GM15510 (cell line): ENCODE measurements at regions not wholly inside any gene's neighbourhood (a gene's known extent, or its start where the extent isn't known, plus 50 kb on each side); places are given as distances from the start of the nearest gene placed in this dataset.

ENCODE experiments used
- POLR2A ChIP-seq: IDR thresholded peaks from 3 replicates; pipeline ENCODE4 v1.6.1; 2011; ENCODE audit warnings: borderline replicate concordance; ENCODE audit not compliant: insufficient read length; ENCODE audit errors: extremely low read depth

DNA sequence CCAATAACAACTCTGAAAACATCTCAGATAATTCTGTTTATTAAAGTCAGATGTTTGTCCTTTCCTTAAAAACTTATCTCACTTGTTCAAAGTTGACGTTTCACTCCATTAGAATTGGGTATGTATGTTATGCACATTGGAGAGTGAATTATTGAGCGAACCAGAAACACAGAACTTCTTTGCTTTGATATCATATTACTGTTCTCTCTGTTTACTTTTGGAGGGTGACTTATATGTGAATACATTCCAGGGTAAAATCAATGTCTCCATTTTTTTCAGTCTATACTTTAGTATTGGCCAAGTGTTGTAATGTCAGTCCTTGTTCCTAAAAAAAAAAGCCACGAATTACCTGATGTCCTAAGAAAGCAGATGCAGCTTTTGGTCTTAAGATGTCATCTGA lies 307.4 kb downstream of the CSNK1G3 start:
- no peak for TF ChIP-seq POLR2A

DNA sequence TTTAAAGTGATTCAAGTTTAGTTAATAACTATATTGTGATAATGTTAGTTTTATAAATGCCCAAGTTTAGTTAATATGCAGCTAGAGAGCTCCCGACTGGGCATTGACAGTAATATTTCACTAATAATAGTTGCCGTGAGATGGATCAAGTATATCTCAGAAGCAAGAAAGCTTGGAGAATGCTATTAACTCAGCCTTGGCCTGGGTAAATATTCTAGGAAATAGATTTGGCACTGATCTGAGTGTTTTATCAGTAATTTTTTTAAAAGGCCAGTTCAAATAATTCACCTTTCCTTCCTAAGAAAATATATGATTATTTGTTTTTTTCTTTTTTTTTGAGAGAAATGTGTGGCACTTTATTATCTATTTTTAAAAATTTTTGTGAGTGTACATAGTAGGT lies 305.3 kb downstream of the CSNK1G3 start:
- TF ChIP-seq POLR2A: no peak

DNA sequence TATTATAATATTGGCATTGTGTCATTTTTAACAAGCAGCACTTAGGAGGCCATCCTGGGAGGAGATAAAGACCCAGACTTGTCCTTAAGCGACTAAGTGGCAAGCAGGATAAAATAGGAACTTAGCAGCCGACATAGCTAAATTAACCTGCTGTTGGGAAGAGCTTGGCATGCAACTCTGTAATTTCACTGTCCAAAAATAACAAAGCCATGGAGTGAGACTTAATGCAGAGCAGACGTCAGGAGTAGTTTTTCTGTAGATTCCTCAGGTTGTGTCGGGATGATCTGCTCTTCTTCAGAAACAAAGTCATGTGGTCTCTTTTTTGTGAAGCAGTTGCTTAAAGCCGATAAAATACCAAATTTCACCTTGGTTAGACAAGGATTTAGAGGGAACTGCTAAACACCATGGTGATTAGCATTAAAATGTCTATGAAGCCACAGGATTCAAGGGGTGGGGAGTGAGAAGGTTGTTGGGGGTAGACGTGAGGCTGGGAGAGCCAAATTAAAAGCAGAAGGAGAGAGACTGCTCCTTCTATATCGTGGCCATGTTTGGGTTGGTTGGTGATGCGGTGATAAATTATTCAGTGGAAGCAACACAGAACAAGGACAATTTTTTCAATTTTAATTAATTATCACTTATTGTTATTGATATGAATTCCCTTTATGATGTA lies 303.0 kb downstream of the CSNK1G3 start:
- TF ChIP-seq POLR2A: no peak

DNA sequence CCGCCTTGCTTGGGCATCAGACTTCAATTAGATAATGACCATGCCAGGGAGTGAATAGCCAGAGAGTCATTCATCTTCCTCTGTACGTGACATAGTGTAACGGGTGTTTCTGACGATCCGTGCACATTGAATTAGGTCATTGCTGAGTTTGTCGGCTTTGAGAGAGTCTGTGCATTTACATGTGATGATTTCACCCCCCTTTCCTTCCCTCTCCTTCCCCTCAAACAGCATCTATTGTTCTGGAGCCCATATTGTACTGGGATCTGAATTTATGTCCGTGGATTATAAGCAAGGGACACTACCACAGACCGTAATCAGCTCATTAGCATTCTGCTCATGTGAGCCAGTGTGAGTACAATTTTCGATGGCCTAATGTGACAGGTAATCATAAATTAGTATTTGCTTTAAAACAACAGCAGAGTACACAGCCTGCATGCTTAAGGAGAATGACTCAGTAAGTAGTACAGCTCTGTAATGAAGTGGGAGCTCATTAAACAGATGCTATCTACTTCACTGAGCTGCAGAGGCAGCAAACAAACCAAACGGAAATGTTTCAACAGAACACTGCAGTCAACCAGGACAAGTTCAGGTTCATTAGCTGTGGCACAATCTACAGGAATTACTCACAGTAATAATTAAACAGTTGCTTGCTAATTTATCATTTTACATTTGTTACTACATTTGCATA lies 302.1 kb downstream of the CSNK1G3 start:
- TF ChIP-seq POLR2A: no peak

DNA sequence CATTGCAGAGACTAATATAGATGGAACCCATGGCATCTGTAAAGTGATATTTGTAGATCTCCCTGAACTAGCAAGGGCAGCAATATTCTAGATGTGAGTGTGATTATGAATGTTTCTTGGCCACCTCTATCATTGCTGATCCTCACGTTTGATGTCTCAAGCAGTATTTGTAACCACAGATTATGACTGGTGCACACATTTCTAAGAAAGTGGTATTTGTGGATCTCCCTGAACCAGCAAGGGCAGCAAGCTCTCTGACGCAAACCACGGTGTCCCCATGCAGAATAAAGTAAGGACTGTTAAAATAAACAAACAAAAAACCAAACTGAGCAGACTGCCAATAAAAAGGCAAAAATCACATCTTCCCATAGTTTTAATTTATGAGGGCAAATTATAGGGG lies 301.3 kb downstream of the CSNK1G3 start:
- no peak for TF ChIP-seq POLR2A

DNA sequence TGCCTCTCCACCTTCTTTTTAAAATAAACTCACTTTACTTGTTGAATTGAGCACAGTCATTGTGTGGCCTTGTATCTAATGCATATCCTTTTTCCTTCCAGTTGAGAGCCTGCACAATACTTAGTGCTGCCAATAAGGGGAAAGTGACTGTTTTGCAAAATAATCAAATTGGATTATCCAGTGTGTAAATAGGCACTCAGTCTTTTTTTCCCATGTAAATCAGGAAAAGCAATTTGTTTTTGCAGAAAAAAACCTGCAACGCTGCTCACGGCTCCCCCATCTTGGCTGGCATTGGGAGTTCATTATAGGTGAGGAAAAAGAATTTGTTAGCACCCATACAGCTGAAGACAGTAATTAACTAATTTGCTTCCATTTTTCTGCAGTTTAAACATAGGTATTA lies 299.9 kb downstream of the CSNK1G3 start:
- no peak for TF ChIP-seq POLR2A

DNA sequence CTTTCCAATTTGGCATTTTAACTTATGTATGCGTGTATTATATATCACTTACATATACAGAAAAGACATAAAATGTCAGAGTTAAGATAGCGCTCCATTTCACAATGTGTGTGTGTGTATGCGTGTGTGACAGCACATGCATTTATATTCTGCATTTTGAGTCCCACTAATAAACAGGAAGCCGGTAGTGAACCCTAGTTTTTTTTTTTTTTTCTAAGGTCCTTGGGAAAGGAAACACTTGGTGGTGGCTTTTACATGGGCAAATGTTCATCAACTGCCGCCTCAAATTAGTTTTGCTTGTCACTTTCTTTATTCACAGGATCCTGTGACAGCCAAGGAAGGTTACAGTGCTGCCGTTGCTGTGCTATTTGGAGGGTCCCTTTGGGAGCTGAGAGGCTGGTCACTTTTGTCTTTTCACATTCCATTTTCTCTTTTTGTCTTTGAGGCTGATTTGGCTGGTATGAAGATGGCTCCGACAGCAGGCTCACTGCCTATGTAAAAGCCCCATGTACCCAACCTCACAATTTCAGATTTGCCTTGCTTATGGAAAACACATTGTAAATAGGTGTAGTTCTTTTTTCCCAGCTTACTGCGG lies 298.9 kb downstream of the CSNK1G3 start:
- no peak for TF ChIP-seq POLR2A

DNA sequence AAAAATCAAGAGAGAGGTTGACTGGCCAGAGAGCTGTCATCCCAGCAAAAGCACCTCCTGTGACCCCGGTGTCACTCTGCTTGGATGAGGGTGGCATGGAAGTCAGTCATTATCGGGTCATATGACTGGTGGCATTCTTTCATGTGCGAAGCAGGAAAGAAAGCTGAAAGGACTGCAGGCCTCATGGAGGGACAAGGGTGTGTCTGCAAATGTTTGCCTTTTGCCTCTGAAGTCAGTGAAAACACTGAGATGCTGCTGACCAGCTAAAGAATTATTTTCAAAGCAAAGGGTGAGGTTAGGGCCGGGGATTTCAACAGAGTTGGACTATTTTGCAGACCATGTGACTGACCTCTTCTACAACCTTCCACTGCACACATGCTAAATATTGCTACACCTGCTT lies 298.3 kb downstream of the CSNK1G3 start:
- TF ChIP-seq POLR2A: no peak

DNA sequence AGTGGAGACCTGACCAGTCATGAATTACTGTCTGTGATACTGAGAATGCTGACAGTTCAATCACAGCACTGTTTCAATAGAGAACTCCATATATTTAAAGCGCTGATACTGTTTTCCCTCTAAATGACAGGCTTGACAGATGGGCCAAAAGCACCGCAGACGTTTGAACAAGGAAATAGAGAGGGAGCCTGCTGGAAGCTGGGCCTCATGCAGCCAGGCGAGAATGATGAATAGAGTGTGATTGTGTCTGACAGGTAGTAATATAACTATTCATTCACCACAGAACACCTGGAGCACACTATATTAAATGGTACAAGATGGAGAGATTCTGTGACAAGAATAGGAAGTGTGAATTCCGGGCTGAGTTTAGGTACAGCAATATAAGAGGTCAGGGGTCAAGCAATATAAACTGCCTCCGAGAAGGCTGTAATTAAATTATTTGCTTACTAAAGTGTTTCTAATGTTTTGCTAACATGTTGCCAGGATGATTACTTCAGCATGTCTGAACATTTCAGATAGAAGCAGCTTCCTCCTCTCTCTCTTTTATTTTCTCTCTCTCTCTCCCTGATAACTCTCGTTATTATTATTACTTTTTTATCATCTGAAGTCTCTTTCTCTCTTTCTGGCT lies 297.7 kb downstream of the CSNK1G3 start:
- TF ChIP-seq POLR2A: no peak

DNA sequence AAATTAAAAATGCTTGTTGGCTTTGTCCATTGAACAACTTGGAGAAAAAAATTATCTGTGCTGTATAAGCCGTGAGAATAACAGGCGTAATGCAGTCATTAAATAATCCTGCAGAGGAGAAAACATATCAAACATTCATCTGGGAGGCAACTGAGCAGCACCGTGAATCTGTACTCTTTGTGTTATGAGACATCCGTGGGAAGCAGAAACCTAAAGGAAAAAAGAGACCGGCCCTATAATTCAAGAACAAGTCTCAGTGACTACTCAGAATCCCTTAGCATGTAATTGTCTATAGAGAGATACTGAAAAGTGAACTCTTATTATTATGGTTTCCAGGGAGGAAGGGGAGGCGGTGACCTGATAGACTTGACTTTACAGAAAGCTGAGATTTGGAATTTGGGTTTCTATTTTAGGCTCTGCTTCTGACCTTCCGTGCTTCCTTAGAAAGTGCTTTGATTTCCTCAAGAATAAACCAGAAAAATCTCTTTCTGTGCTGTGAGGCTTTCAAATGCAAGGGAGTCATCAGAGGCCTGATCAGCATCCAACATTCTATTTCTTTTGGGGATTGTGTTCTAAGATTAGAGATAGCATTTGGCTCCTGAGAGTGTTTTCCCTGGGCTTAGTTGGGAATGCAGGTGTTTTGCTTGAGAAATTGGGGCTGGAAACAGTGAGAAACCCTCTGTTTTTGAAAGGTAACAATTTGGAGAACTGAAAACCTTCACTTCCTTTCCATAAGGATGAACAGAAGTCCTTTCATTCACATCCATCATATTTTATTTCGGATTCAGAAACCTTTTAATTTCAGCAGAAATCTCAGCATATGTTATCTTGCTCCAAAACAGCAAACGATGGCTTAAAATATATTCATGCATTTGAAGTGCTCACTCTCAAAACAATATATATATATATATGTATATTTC lies 296.7 kb downstream of the CSNK1G3 start:
- TF ChIP-seq POLR2A: no peak

DNA sequence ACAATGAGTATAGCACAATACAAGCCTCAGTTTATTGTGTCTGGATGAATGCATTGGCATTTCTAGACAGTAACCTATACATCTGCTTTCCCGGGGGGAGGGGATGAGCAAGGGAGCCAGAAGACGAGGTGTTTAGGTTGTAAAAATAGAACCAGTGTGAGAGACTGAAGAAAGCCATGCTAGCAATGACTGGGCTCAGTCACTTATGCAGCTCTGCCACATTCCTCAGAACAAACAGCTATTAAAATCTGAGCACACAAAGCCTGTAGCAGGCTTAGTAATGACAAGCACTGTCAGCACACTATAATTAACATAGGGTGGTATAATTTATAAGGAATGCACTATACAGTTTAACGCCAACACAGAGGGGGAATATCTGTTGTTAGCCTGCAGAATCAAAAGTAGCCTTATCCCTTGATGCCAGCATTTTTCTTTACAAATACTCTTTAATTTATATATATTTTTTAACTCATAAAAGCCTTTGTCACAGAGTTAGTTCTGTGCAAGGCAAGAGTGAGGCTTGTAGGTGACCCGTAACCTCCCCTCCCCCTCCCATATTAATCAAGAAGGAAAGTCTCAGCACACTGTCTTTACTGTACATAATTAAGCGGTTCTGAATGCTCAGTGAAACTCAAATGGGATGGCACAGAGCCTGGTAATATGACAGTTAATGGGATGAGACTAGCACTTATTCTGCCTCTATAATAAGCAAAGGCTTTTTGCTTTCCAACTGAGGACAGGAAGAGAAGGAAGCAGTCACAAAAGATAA lies 295.4 kb downstream of the CSNK1G3 start:
- TF ChIP-seq POLR2A: no peak

DNA sequence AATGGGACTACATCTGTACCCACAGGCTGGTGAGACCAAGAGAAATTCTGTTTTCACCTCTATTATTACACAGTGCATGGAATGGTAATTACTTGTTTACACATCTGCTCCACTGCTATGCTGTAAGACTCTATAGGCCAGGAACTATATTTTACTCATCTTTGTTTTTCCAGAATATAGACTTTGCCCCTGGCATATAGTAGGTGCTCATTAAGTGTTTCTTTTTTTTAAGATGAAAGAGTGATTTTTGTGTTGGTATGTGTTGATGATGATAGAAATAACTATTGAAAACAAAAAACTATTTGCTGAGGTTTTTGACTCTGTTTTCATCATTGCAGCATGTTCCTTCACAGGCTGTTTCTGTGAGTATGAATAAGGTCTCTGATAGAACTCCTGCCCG lies 294.7 kb downstream of the CSNK1G3 start:
- no peak for TF ChIP-seq POLR2A

DNA sequence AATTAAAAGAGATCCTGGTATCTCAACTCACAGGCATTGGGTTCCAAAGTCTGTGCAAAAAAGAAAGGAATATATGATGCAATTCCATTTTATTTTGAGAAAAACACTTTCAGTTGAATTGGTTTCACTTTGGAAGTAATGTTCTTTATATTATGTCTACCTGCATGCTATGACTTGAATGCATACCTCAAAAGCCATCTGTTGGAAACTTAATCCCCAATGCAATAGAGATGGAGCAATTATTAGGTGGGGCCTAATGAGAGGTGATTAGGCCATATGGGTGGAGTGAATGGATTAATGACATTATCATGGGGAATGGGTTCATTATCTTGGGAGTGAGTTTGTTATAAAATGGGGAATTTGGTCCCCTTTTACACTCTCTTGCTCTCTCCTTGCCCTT lies 293.3 kb downstream of the CSNK1G3 start:
- no peak for TF ChIP-seq POLR2A

DNA sequence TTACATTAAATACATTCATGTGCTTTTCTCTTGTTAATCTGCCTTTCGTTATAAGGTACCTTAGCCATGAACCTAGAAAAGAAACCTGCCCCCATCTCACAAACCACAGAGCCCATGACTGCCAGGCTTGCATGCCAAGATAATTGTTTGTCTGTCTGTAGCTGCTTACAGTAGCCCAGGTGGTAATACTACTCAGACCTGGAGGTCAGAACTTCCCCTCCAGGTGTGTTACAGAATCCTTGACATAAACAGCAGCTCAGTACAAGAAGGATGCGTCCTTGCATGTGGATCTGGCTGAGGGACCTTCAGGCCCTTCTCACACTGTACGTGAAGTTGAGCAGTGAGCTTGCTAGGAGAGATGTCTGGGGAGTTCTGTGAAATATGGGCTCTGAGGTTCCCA lies 291.4 kb downstream of the CSNK1G3 start:
- no peak for TF ChIP-seq POLR2A

DNA sequence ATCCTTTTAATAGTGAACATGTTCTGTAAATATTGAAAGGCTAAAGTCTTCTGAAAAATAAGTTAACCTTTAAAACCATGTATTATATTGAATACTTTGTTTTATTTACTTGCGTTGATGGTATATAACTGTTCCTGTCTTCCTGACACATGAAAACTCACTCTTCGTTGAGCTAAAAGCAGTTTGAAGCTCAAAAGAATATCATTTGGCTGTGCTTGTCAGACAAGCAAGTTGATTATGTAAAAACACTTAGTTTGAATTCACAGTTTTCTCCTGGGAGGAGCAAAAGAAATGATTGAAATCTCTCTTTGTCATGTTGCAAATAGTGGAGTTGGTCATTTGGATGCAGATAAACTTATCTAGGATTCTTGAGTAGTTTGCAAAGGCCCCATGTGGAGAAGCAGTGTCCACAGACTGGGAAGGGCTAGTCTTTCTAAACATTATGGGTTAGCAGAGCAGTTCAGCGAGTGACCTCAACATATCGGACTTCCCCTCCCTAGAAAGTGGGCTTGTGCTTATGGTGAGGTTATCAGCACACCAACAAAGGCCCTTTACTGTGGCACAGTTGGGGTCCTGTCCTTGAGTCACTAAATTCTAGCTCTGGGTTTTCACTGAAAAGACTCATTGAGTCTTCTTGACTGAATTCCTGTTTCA lies 290.4 kb downstream of the CSNK1G3 start:
- TF ChIP-seq POLR2A: no peak
